Hepatocyte (in vitro differentiated cells): ENCODE measurements at regions not wholly inside any gene's neighbourhood (a gene's known extent, or its start where the extent isn't known, plus 50 kb on each side); places are given as distances from the start of the nearest gene placed in this dataset.
"Not testable (repeated sequence)": the region's sequence is repeated elsewhere in the genome, so short reads cannot be mapped to it uniquely, and the experiment has no call there.

ENCODE experiments used
- EZH2 ChIP-seq: fragments of 200-600 bp; sonication (generic); IDR thresholded peaks from 2 replicates; pipeline ENCODE4 v1.6.1; 2016; ENCODE audit warnings: antibody characterized with exemption, mild to moderate bottlenecking, borderline replicate concordance
- TF ChIP-seq, protein P1 (sequence below): fragments of 200-600 bp; sonication (generic); IDR thresholded peaks from 2 replicates; pipeline ENCODE4 v1.5.1; 2016; ENCODE audit warnings: antibody characterized with exemption, mild to moderate bottlenecking; ENCODE audit not compliant: poor library complexity

DNA sequence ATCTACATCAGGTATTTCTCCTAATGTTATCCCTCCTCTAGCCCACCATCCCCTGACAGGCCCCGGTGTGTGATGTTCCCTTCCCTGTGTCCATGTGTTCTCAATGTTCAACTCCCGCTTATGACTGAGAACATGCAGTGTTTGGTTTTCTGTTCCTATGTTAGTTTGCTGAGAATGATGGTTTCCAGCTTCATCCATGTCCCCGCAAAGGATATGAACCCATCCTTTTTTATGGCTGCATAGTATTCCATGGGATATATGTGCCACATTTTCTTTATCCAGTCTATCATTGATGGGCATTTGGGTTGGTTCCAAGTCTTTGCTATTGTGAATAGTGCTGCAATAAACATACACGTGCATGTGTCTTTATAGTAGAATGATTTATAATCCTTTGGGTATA, 68.1 kb upstream of the RGS7 start:
- TF ChIP-seq, protein P1, sequence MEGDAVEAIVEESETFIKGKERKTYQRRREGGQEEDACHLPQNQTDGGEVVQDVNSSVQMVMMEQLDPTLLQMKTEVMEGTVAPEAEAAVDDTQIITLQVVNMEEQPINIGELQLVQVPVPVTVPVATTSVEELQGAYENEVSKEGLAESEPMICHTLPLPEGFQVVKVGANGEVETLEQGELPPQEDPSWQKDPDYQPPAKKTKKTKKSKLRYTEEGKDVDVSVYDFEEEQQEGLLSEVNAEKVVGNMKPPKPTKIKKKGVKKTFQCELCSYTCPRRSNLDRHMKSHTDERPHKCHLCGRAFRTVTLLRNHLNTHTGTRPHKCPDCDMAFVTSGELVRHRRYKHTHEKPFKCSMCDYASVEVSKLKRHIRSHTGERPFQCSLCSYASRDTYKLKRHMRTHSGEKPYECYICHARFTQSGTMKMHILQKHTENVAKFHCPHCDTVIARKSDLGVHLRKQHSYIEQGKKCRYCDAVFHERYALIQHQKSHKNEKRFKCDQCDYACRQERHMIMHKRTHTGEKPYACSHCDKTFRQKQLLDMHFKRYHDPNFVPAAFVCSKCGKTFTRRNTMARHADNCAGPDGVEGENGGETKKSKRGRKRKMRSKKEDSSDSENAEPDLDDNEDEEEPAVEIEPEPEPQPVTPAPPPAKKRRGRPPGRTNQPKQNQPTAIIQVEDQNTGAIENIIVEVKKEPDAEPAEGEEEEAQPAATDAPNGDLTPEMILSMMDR, result not testable (repeated sequence)
- not testable (repeated sequence) for TF ChIP-seq EZH2
